GM21737 (cell line): ENCODE measurements at regions not wholly inside any gene's neighbourhood (a gene's known extent, or its start where the extent isn't known, plus 50 kb on each side); places are given as distances from the start of the nearest gene placed in this dataset.

ENCODE experiments used
- ATAC-seq: cut with Tn5 transposase; IDR thresholded peaks from one replicate; pipeline ENCODE4 v1.9.1; 2021; ENCODE audit warnings: mild to moderate bottlenecking, moderate library complexity; ENCODE audit not compliant: unreplicated experiment

DNA sequence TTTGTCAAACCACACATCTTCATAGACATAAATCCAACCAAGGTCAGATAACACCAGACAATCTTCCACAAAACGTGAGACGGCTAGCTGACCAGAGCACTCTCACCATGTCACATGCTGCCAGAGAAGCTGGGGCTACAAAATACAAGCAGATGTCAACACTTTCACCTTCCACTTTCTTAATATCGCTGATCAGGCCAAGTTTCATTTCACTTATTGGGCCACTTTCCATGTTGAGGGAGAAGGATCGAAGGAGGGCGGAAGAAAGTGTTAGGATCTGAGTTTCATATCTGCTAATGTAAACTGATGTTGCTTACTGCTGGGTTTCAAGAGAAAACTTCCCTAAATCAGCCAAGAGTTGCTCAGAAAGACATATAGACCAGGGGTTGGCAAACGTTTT is 177.0 kb upstream of the PRDM1 start:
- no peak for ATAC-seq

DNA sequence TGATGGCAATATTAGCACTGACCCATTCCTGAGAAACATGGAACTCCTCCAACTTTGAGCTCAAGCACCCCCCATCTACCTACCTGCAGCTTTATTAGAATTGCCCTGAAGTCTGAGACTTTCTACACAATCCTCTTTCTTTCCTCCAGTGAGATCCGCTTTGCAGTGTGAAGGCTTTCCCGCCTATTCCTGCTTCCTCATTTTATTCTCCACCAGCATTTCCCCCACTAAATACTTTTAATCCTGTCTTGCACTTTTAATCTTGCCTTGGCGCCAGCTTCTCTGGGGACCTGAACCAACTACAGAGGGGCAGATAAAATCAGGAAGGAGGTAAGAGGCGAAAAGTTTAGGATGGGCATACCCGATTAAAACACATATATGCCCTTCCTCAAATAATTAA is 178.1 kb upstream of the PRDM1 start:
- no peak for ATAC-seq

DNA sequence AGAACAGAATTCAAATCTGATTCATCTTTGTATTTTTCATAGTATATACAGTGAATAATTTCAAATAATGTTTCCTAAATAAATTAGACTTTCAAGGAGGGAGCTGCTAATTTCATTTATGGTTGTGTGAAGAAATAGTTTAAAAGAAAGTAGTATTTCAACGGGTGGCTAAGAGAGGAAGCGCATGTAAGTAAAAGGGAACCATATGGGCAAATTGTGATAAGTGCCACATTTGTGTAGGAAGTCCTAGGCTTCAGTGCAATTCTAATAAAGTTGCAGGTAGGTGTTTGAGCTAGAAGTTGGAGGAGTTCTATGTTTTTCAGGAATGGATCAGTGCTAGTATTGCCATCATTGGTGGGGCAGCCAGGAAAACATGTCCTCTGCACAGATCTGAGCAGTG is 178.8 kb upstream of the PRDM1 start:
- ATAC-seq = no peak

DNA sequence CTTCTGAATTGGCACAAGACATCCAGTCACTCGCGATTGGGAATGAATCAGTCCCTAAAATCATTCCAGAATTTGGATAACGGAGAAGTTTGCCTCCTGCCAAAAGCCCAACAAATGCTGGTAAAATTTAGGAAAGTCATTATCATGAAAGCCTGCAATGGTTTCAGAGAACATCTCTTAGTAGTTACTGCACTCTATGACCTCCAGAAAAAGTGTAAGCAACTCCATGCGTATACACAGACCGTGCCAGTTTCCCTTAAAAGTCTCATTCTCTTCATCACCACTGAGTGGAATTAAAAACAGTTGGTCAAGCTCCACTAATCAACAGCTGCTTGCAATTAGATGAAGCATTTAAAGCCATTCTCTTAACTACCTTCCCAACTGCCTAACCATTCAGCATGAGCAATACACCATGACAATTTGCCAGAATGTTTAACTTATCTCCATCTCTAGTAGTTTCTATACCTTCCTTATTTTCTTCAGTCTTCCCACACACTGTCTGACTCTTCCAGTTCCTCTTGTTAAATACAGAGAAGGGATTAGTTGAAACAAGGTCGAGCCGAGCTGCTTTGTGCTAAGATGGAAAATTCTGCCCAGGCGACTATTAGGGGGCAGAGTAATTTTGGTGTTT is 183.6 kb upstream of the PRDM1 start:
- no peak for ATAC-seq

DNA sequence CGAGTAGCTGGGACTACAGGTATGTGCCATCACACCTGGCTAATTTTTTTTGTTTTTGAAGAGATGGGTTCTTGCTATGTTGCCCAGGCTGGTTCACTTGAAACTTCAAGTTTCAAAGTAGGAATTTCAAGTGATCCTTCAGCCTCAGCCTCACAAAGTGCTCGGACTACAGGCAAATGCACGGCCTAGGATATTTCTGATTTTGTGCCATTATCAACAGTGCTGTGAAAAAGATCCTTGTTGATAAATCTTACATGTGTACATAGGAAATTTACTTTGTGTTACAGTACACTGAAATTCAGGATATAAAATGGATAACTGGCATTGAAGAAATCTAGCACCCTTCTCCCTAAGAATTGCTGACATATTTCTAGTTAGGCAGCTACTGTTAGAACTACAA is 184.6 kb upstream of the PRDM1 start:
- ATAC-seq = no peak

DNA sequence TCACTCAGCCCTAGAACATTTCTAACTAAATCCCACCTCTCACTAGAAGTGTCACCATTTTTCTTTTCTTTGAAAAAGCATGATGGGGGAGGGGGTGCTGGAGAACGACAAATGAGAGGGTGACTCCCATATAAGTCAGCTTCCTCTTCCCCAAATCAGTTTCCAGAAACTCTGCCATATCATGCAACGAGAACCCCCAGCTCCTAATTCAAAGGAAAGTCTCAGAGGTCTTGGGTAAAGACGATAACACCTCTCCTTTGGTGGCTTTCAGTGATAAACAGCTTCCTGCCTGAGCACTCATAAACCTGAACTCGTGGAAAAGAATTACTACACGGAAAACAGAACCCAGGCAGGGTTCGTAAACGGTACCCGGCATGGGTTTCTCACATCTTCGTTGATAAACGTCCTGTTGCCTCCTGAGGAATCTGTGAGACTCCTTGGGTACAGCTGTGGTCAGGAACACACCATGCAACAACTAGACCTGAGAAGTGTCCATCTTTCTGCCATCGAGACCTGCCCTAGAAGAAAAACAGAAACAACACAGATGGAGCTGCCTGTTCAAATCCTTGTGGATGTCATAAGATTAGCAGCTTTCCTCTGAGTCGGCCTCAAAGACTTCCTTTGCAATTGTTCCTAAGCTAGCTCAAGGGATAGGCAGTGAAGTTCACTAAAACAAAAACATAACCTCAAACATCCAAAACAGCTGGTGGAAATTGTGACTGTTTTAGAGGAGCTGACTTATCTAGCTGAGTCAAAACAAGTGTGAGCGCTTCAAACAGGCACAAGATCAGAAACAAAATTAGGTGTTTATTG is 185.8 kb upstream of the PRDM1 start:
- ATAC-seq = no peak

DNA sequence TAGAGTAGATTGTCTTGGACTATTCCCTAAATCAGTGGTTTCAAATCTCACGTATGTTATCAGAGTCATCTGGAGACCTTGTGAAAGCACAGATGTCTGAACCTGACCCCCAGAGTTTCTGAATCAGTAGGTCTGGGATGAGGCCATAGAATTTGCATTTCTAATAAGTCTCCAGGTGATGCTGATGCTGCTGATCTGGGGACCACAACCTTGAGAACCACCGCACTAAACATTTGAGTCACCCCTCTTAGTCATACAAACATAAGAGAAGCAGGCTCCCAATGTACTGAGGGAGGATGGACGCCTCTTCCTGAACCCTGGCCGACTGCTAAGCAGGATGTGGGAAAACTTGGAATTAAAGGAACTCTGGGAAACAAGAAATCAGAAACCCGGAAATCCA is 187.8 kb upstream of the PRDM1 start:
- peak; percentile 53 for ATAC-seq

DNA sequence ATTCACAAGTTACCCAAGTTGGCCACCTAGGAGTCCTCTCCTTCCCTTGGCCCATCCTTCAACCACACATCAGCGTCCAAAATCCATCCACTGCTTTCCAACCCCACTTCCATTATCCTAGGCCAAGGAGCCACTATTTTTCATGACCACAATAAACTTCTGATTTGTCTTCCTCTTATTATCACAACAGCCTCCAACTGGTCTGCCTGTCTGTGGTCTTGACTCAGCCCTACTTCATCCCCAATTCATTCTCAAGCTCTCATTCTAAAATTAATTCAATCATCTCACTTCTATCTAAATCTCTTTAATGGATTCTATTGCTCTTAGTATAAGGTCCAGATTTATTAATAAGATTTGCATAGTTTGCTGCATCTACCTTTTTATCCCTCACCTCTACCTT is 189.0 kb upstream of the PRDM1 start:
- no peak for ATAC-seq

DNA sequence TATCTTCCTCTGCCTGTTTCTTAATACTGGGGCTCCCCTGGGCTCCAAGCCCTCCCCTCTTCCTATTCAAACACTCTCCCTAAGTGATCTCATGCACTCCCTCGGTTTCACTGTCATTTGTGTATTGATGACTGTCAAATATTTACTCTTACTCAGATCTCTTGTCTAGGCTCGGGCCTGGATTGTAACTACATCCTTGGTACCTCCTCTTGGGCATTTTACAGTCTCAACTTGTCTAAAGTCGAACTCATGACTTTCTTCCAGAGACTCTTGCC is 189.4 kb upstream of the PRDM1 start:
- no peak for ATAC-seq

DNA sequence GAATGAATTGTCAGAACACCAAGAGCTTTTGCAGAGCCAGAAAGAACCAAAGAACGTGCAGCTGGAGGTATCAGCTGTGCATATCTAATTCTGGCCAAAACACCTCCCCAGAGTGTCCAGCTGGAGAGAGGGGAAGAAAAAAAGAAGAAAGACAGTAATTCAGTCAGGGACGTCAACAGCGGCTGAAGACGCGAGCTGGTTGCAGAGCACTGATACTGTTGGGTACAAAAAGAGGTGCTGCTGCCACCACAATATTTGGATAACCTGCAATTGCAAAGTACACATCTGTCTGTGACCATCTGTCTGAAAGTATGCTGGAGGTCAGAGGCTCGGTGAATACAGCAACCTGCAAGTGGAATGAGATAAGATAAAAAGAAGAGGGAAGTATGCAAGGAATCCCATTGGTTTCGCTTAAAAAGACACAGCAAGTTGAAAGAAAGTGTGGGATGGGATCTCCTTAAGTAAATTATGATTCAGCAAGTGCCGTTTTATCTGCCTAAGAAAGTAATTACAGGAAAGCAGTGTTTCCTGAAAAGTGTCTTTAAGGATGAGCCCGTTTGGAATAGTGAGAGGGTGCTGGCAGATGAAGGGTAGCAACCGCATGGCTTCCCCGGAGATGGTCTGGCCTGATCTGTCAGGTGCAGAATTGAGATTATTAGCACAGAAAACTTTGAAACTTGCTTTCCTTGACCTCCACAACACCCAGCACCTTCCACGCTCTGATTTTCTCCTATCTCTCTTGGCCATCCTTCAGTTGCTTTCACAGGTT is 189.9 kb upstream of the PRDM1 start:
- ATAC-seq = no peak

DNA sequence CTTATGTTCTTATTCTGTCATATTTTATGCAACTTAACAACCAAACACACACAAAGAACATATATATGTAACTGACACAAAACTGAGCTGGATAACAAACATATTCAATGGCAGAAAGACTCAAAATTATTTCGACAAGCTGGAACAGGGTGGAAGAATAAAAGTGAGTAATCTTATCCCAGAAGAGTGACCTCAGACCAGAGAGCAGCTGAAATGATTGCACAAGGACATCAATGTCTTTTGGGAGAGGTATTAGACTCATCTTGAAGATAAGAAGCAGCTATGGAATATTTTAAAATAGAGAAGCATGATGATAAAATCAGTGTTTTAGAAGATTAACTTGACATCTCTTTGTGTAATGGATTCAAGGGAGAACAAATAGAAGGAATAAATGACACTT is 191.6 kb upstream of the PRDM1 start:
- no peak for ATAC-seq

DNA sequence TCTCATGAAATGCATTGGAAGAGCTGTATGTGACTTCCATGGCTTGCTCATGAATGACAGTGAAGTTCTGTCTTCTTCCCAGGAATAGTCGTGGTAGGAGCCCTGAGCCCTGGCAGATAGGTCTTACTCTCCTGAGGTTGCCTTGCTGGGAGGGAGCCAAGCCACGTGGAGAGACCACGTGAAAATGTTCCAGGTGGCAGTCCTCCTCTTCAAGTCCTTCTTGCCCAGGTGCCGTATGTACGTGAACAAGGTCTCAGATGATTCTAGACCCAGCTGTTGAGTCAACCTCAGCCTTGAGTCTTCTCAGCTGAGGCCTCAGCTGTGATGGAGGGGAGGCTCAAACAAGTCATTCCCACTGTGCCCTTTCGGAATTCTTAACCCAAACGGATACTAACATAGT is 192.4 kb upstream of the PRDM1 start:
- ATAC-seq = no peak

DNA sequence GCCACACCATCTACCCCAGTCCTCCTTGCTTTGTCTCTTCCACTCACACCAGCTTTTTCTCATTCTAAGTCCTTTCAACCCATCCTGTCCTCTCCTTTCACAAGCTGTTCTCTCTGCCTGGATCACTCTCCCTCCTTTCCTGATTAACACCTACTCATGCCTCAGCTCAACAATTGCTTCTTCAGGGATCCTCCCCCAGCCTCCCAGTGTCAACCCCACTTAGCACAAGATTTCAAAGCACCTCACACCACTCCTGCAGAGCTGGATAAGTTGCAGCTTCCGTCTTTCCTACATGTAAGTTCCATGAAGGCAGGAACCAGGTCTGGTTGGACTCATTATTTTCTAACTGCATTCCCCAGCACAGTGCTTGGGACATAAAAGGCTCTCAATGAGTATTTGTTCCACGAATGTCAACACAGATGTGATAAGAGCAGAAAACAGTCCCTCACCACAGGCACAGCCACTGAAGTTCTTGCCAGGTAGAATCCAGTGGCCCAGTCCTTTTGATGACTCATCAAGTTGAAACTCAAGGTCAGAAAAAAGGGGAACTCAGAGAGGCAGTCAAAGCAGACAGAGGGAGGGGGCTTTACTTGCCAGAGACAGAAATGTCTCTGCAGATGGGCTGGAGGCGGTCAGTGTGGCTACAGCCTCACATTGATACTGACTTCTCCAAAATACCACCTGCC is 193.4 kb upstream of the PRDM1 start:
- ATAC-seq = peak; percentile 82

DNA sequence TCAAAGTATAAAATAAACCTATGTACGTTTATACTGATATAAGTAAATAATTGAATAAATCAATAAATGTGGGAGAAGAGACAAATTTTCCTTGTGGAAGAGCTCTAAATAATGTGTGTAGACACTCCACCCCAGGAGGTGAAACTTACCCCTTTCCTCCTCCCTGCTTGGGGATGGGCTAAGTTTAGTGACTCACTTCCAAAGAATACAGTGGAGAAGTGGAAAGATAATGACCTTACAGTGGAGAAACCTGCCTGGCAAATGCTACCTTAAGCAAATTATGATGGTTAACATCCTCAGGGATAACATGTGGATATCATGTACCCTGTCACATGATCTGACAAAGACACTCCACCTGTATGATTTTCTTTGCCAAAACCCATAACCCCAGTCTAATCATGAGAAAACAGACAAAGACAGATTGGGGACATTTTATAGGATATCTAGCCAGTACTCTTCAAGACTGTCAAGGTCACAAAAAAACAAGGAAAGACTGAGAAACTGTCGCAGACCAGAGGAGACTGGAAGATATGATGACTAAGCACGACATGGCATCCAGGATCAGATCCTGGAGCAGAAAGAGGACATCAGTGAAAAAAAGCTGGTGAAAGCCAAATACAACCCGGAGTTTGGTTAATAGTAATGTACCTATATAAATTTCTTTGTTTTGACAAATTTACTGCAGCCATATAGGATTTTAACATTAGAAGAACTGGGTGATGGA is 195.5 kb upstream of the PRDM1 start:
- ATAC-seq = no peak

DNA sequence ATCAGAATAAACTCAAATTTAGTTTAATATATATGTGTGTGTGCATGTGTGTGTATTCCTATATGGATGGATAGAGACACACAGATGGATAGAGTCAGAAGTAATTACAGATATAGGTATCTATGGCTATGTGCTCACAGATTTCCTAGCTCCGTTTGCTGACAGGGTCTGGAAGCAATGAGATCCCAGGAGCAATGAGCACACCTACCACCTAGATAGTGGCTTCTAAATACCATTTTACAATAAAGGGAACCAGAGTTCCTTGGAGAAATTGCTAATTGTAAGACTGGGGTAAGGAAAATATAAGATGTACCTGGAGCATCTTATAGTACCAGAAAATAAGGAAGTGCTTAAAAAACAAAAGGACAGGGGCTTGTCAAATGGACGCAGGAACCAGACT is 196.2 kb upstream of the PRDM1 start:
- no peak for ATAC-seq

DNA sequence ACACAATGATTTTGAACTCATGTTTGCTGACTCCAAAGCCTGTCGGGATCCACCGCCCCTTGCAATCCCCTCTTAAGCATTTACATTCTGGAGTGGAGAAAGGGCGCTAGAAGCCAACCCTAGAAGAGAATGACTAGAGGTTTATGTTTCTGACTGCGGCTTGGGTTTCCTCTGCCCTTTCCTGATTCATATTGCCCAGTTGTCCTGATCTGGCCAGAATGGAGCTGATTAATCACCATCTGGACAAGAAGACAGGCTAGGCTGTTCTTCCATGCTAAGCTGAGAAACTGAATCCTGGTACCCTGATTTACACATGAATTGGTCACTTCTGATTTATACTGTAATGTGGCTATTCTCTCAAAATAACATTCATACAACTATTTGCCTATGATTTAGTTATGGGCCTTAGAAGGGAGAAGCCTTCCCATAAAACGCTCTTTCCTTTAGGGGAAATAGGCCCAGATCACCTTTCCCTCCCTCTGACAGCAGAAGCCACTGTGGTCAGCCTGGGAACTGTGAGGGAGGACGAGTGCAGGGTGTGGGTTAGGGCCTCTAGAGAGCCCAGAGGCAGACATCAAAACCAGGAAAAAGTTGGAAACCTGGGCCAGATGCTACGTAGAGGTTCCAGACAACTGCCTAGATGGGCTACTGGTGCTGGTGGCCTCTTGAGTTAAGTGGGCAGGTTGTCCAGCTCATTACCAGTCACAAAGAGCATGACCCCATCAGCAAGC is 199.2 kb upstream of the PRDM1 start:
- no peak for ATAC-seq

DNA sequence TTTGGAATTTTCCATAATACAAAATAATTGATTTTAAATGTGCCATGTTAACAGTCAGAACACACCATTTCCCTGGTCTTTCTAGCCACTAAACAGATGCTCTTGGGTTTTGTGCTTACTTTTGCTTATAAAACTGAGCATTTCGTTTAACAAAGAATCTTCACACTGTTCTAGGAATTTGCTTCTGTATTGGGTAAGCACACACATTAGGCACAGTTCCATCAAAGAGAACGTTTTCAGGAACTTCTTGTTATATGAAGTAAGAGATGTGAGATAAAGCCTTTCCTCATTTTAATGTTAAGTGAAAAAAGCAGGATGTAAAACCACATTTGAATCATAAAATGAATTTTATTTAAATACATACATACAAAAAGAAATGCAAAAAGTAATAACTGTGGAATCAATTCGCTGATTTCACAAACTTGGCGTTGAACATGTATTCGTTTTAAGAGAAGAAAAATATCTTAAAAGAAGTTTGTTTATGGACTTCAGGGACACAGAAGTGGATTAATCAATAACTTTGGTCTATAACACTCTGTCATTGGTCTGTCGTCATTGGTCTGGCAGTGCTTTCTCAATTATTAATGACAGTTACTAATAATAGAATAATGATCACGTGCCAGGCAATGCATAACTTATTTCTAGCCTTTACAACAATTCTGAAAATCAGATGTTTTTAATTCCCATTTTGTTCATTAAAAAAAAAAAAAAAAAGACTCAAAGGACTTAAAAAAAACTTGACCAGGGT is 199.9 kb upstream of the PRDM1 start:
- no peak for ATAC-seq

DNA sequence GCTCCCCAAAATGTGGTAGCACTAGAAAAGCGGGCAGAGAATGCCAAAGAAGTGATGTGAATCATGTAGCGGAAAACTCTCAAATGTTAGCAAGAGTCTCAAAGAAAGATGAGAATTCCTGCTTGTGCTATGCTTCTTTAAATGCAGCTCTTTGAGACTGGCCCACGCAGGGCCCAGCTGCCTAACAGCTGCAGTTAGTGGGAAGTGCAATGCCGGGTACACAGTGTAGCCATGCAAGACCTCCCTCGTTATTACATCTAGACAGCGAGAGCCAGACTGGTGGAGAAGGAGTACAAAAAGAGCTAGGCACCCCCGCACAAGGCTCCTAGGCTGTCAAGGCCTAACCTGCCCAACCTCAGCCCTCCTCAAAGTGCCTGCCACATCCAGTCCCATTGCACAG is 201.7 kb upstream of the PRDM1 start:
- no peak for ATAC-seq

DNA sequence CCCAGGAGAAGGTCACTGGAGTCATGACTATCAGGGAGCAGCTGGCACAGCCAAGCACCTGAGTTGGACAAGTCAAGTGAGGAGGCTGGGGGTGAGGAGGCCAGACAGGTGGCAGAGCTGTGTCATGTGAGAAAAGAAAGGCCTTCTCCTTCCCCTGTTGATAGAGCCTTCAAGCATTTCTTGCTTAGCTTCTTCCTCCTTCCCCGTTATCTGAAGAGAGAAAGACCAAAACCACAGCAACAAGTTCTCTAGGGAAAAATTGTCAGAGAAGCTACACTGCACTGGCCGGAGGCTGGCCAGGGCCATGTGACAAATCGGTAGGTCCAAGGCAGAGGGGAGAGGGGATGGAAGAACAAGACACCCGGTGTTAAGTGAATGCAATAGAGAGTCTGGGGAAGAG is 202.1 kb upstream of the PRDM1 start:
- ATAC-seq = no peak

DNA sequence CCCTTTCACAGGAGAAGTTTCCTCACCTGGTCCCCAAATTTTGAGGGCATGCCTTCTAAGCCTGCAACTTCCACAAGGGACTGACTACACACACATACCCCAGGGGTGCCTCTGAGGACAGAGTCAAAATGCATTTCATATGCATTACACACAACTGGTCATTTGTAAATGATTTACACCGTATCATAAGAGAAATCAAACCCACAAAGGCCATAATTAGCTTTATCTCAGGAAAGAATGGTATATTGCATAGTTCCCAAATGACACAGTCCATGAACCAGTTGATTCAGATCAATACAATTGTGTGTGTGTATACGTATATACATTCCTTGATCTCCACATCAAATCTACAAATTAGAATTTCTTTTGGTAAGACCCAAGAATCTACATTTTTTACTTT is 203.3 kb upstream of the PRDM1 start:
- no peak for ATAC-seq
